ENCODE measurements at regions not wholly inside any gene's neighbourhood (a gene's known extent, or its start where the extent isn't known, plus 50 kb on each side); places are given as distances from the start of the nearest gene placed in this dataset.
"Not testable (repeated sequence)": the region's sequence is repeated elsewhere in the genome, so short reads cannot be mapped to it uniquely, and the experiment has no call there.

DNA sequence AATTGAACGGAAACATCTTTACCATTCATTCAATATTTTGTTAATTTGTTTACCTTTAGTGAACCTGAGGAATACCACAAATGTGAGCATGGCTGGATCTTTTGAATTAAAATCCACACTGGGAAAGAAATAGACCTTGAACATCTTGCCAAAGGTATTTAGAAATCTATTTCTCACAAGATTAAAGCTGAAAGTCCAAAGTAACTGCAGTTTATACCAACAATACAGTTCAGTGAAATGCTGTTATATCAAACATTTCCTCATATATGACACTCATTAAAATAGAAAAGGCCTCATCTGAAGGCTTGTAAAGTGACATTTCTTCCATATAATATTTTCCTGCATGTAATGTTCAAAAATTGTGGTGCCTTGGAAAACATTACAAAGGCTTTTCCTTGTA, 166.5 kb upstream of the HAND2 start:
- no peak for DNase-seq

GRCh38 chr4:173696011-173696410, 166.0 kb upstream of the HAND2 start:
- no peak for DNase-seq

- no peak for DNase-seq
Measured at GRCh38 chr4:173685831-173686210, 155.8 kb upstream of the HAND2 start.

GRCh38 chr4:173685165-173685830, 155.3 kb upstream of the HAND2 start:
- no peak for DNase-seq

DNA sequence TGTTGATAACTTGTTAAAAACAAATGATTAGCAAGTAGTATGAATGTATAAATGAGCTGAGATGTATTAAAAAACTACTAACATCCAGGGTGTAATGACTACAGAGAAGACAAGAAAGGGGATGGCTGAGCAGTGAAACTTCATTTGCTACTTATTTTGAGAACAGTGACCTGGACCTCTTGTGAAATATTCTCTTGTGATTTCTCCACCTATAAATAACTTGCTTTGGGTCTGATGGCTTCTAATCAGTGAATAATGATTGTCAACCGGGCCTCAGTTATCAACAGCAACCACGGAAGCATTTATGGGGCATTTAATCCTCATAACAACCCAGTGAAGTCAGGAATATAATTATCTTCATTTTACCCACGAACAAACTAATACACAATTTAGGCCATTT, 154.2 kb upstream of the HAND2 start:
- DNase-seq: no peak

DNA sequence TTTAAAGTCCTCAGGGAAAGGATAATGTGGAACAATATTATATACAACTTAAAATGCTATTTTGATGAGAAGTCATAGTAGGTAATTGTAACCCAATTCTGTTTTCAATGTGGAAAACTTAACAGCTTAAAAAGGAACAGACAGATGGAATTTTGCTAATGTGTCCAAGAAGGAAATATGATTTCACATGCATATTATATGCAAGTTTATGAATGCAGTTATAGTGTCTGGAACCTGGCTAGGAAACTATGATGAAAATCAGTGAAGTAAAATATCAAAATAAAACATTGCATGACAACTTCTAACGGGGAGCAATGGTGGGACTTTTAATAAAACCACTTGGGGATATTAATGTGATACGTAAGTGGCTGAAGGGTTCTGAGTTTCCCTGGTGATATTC, 152.6 kb upstream of the HAND2 start:
- DNase-seq: no peak

- no peak for DNase-seq
Measured at GRCh38 chr4:173680278-173680677, 150.2 kb upstream of the HAND2 start.

DNA sequence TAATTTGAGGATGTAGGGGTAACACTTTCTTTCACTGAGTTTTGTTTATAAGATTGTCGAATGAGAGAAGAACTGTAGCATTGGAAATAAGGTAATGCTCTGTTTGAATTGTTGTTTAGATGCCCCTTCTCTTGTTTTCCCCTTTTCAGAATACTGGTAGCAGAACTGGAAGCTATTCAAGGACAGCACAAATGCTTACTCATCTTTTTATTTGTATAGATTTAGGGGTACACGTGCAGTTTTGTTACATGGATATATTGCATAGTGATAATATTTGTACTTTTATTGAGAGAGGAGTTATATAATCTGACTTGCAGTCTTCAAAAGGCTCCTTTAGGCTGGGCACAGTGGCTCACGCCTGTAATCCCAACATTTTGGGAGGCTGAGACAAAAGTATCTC, 145.4 kb upstream of the HAND2 start:
- DNase-seq: no peak

DNA sequence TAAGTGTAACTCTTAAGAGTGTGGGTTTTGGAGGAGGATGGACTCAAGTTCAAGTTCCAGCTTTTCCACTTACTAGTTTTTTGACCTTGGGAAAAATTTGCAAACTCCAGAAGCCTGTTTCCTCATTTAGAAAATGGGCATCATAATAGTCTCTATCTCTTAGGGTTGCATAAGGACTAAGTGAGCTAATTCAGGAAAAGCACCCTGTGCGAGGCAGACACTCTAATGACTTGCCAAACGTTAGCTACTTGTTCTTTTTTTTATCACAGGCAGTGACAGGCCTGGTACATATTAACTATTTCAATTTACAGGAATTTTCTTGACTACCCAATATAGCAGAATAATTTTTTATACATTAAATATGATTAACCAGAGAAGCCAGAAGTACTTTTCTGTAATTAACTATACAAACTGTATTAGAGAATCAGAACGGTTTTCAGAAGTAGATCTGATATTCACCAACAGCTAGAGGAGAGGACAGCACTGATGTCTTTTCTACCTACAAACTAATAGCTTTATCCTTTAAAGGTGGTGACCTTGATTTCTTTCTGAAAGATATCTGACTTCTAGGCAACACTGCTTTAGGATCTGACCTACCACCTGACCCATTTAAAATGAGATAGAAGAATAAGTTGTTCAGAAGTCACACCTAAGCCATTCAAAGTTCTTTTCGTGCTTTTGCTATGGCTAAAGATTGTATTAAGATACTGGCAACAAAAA, 139.6 kb upstream of the HAND2 start:
- DNase-seq: no peak

GRCh38 chr4:173661001-173661400, 131.0 kb upstream of the HAND2 start:
- no peak for DNase-seq

- DNase-seq: no peak
Measured at GRCh38 chr4:173656898-173657297, 126.9 kb upstream of the HAND2 start.

DNA sequence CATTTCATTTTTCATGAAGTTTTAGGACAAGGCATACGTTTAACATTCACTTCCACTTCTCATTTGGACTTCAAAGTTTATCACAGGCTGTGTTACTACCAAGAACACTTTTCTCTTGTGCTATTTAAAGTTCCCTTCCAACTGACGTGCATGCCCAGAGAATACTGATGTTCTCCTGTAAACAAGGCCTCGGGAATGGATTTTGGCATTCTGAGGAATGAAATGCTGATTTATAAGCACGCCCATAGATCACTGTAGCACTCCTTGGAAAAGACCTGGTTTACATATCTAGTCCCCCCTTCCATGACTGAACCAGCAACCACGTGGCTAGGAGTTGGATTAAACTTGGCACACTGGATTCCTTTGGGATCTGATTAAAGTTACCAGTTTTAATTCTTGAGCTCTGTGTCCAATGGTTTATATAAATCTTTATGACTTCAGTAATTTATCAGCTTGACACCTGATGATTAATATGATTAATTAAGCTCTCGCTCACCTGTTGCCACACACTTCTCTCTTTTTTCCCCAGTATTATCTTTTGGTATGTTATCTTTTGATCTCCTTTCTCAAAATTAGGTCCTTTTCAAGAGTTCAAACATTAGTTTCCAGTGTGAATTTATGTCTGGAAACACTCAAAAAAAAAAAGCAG, 122.4 kb upstream of the HAND2 start:
- no peak for DNase-seq

DNA sequence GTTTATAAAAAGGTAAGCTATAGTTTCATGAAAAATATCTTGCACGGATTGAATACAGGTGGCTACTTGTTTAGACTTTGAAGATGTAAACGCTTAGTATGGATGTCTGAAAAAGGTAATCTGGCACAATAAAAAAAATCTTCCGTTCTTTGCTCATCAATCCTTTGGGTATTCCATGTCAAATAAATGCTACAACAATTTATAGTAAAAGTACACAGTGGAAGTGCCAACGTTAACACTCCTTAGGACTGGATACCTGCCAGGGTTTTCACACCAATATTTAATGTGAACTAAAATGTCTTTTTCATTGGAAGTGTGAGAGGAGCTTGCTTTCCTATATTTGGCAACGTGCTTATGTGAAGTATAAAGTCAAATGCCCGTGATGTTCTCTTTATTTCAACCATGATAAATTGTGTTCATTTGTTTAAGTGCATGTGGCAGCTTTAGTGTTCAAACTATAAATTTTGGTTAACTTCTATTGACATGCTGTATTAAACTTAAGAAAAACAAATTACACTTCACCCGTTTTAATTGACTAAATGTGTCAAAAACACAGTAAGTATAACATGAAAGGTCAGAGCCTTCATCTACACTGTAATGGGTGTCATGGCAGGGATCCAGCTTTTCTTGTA, 121.7 kb upstream of the HAND2 start:
- no peak for DNase-seq

DNA sequence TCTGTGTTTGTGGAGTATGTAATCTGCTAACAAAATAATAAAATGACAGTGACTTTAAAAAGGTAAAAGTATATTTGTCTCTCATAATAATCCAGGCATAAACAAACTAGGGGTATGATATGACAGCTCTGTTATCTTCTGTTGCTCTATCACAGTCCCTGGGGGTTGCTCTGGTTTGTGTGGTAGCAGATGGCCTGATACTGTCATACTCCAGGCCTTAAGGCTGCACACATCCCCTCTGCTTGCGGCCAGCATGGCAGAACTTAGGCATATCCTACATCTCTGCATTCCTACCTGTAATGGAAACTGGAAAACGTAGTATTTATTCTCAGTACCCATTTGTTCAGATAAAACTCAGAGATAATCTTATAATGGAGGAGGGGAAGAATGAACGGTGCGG, 117.9 kb upstream of the HAND2 start:
- DNase-seq: no peak

DNA sequence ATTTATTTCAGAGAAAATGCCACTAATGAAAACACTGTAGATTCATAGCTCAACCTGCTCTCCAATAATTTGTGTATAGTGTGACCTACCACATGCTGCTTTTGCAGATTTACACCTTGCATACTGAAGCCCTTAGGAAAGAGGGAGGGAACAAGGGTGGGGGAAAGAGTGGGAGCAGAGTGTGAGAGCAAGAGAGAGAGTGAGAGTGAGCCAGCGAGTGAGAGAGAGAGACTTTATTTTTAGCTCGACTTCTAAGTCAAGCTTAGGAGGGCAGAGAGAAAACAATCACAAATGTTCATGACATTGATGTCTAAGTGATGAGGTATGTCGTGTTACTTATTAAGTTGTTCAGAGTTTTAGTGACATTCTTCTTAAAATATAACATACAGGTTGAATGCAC, 112.5 kb upstream of the HAND2 start:
- no peak for DNase-seq

- DNase-seq: no peak
Measured at GRCh38 chr4:173635395-173635794, 105.4 kb upstream of the HAND2 start.

DNA sequence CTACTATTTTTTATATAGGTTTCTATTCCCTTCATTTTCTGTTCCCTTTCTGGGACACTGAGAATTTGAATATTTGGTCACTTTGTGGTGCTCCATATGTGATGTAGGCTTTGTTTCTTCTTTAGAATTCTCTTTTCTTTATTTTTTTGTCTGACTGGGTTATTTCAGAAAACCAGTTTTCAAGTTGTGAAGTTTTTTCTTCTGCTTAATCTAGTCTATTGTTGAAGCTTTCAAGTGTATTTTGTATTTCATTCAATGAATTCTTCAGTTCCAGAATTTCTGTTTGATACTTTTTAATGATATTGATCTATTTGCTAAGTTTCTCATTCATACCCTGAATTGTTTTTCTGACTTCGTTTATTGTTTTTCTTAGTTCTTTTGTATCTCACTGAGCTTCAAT, 96.2 kb upstream of the HAND2 start:
- no peak for DNase-seq

DNA sequence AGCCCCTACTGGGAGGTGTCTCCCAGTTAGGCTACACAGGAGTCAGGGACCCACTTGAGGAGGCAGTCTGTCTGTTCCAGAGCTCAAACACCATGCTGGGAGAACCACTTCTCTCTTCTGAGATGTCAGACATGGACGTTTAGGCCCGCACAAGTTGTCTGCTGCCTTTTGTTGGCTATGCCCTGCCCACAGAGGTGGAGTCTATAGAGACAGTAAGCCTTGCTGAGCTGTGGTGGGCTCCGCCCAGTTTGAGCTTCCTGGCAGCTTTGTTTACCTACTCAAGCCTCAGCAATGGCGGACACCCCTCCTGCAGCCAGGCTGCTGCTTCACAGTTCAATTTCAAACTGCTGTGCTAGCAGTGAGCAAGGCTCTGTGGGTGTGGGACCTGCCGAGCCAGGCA, 88.6 kb upstream of the HAND2 start:
- not testable (repeated sequence) for DNase-seq

GRCh38 chr4:173609158-173609557, 79.1 kb upstream of the HAND2 start:
- no peak for DNase-seq

DNA sequence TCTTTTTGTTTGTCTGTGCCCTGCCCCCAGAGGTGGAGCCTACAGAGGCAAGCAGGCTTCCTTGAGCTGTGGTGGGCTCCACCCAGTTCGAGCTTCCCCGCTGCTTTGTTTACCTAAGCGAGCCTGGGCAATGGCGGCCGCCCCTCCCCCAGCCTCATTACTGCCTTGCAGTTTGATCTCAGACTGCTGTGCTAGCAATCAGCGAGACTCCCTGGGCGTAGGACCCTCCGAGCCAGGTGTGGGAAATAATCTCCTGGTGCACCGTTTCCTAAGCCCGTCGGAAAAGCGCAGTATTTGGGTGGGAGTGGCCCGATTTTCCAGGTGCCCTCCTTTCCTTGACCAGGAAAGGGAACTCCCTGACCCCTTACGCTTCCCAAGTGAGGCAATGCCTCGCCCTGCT, 78.6 kb upstream of the HAND2 start:
- DNase-seq: not testable (repeated sequence)

DNA sequence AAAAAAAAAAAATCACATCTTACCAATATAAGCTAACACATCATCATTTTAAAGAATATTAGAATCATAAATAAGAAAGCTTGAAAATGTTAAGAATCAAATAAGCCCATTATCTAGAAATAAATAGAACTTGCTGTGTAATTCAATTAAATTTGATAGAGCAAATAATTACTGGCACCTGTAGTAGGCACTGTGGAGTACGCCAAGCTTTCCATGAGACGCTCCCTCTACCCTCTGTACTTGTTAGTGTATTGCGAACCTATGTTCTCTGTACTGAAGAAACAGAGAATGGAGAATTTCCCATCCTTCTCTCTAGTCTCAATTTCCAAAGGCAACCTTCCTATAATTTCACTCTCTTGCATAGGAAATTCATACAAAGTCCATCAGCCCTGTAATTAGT, 61.7 kb upstream of the HAND2 start:
- no peak for DNase-seq

- no peak for DNase-seq
Measured at GRCh38 chr4:173590697-173591096, 60.7 kb upstream of the HAND2 start.

DNA sequence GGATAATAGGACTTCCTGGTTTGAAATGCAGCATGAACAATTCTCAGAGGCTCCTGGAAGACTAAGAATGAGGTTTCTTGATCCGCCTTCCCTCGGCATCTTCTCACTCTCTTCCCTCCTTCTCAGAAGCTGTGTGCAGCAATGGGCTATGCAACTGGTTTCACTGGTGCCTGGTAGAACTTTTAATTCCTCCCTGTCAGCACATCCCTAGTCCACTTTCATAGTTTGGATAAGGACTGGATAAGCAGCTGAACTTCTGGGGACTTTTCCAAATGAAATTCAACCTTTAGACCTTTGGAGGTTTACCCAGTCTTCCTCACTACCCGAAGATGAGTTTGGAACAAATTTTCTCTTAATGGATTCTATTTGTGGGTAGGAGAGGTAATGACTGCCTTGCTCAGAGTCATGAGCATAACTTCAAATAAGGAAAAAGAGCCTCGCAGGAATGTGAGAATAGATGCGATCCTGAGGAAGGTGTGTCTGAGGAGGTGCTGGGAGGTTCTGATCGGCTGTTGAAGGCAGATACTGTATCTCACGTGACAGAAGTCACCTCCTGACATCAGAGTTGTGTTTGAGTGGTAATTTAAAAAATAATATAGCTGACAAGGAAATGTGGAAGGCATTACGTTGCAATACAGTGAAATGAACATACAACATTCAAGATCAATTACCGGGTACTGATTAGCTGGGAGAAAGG, 56.0 kb upstream of the HAND2 start:
- DNase-seq: no peak

Data from T-helper 1 cell (primary cell).